Esophagus muscularis mucosa (tissue), 4 donors: ENCODE measurements at regions not wholly inside any gene's neighbourhood (a gene's known extent, or its start where the extent isn't known, plus 50 kb on each side); places are given as distances from the start of the nearest gene placed in this dataset.
A peak's percentile ranks its signal among the peaks of the same experiment; 100 is the strongest.

ENCODE experiments used
- DNase-seq: peaks from one replicate; pipeline ENCODE4 v3.0.0-alpha.2; 2017; ENCODE audit errors: extremely low spot score
- H3K27ac ChIP-seq, 4 donors: fragments of 200-600 bp; sonication (generic); replicated peaks in 1 of 4; 1 replicate in 3 of 4; 2 replicates in 1 of 4; pipeline ENCODE4 v1.5.1; 2016 to 2019; ENCODE audit warnings: mild to moderate bottlenecking in 1 of 4
- H3K27me3 ChIP-seq, 4 donors: fragments of 200-600 bp; sonication (generic); one replicate each; pipeline versions ENCODE4 v1.5.1 to v1.6.0; 2016 to 2019
- H3K36me3 ChIP-seq, 4 donors: fragments of 200-600 bp; sonication (generic); one replicate each; pipeline ENCODE4 v1.5.1; 2016 to 2019
- H3K4me1 ChIP-seq, 4 donors: fragments of 200-600 bp; sonication (generic); one replicate each; pipeline ENCODE4 v1.5.1; 2016 to 2019
- H3K4me3 ChIP-seq, 4 donors: fragments of 200-600 bp; sonication (generic); 1 replicate in 2 of 4; 2 replicates in 2 of 4; pipeline ENCODE4 v1.5.1; 2016 to 2019; ENCODE audit warnings: mild to moderate bottlenecking in 4 of 4, moderate library complexity in 1 of 4
- H3K9me3 ChIP-seq, 4 donors: fragments of 200-600 bp; sonication (generic); 1 replicate in 3 of 4; 2 replicates in 1 of 4; pipeline ENCODE4 v1.5.1; 2016 to 2019
- EP300 ChIP-seq: sonication (generic); formaldehyde crosslinking; IDR thresholded peaks from one replicate; pipeline ENCODE4 v1.6.1; 2017; ENCODE audit warnings: antibody characterized with exemption
- POLR2A ChIP-seq: fragments of 450-650 bp; IDR thresholded peaks from one replicate; pipeline ENCODE4 v1.6.1; 2017; ENCODE audit warnings: antibody characterized with exemption, moderate library complexity, mild to moderate bottlenecking, low read depth
- POLR2AphosphoS5 ChIP-seq, 2 donors: sonication (generic); formaldehyde crosslinking; IDR thresholded peaks; one replicate each; pipeline ENCODE4 v1.6.1; 2017; ENCODE audit warnings: antibody characterized with exemption in 2 of 2
- WGBS: methylation state at CpG from one replicate; pipeline ENCODE4 v1.1.5; 2018; 5-methylcytosine and 5-hydroxymethylcytosine counted together
- intact Hi-C: fragments of 100-400 bp; cut with DNase I; formaldehyde crosslinking; loops from one replicate; pipeline ENCODE4 v1.15.1; 2023
- TF ChIP-seq, protein P1 (sequence below), 3 experiments: fragments of 200-600 bp in 2 of 3; fragments of 450-650 bp in 1 of 3; sonication (generic) in 2 of 3; IDR thresholded peaks; one replicate each; pipeline ENCODE4 v1.5.1; 2017 to 2019; ENCODE audit warnings: antibody characterized with exemption in 3 of 3, mild to moderate bottlenecking in 2 of 3, moderate library complexity in 1 of 3

- intact Hi-C loops, result no loop called here
Measured at GRCh38 chr18:6563896-6564295, 149.2 kb upstream of the L3MBTL4 start.

DNA sequence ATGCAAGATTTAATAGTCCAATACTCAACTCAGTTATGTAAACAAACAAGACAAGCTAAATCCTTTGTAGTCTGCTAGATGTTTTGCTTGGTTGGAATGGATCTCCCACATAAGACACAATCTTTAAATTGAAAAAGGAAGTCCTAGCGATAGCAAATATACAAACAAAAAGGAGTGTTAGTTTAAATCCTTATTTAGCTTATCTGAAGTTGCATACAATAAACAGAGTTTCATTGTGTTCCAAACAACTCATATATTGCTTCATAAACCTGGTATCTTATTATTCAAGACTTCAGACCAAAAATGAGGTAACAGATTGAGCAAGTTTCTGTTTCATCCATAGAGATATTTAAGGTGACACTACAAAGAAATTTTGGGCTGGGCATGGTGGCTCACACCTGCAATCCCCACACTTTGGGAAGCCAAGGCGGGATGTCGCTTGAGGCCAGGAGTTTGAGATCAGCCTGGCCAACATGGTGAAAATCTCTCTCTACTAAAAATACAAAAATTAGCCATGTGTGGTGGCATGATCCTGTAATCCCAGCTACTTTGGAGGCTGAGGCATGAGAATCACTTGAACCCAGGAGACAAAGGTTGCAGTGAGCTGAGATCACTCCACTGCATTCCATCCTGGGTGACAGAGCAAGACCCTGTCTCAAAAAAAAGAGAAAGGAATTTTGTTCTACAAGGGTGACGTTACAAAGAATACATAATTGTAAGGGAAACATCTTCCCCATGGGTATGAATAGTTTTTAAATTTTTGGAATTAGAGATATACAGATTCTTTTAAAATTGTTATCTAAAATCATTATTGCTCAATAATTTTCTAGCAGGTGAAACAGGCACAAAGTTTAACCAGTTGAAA lies 150.5 kb upstream of the L3MBTL4 start:
- Histone ChIP-seq H3K27ac (no peak overlapping the region), H3K36me3 (no peaks in the 10 kb centered on the region), H3K4me3 (no peak overlapping the region), H3K27me3 (no peaks in the 10 kb centered on the region), H3K9me3 (no peaks in the 10 kb centered on the region), H3K4me1 (peaks cover 0 to 4% (median 0%) of the 10 kb centered on the region in 4 donors)
- TF ChIP-seq POLR2A, result no peak
- no peak for TF ChIP-seq POLR2AphosphoS5 (IDR thresholded peaks at IDR 0.05)
- TF ChIP-seq EP300, result no peak
- TF ChIP-seq, protein P1, sequence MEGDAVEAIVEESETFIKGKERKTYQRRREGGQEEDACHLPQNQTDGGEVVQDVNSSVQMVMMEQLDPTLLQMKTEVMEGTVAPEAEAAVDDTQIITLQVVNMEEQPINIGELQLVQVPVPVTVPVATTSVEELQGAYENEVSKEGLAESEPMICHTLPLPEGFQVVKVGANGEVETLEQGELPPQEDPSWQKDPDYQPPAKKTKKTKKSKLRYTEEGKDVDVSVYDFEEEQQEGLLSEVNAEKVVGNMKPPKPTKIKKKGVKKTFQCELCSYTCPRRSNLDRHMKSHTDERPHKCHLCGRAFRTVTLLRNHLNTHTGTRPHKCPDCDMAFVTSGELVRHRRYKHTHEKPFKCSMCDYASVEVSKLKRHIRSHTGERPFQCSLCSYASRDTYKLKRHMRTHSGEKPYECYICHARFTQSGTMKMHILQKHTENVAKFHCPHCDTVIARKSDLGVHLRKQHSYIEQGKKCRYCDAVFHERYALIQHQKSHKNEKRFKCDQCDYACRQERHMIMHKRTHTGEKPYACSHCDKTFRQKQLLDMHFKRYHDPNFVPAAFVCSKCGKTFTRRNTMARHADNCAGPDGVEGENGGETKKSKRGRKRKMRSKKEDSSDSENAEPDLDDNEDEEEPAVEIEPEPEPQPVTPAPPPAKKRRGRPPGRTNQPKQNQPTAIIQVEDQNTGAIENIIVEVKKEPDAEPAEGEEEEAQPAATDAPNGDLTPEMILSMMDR (IDR thresholded peaks at IDR 0.05), result no peak
- DNase-seq, result no peak
- 93% methylated on average over 4 of the region's 4 CpGs for WGBS
- intact Hi-C loops, result no loop called here

More at GRCh38 chr18:6563896-6564295, 149.2 kb upstream of the L3MBTL4 start:
- H3K27me3 ChIP-seq, result no peaks in the 10 kb centered on the region
- WGBS, result 85% methylated on average over 1 of the region's 1 CpG
- H3K36me3 ChIP-seq, result no peaks in the 10 kb centered on the region
- H3K4me1 ChIP-seq, result peaks cover 0 to 4% (median 0%) of the 10 kb centered on the region in 4 donors
- DNase-seq, result no peak
- TF ChIP-seq, protein P1 (IDR thresholded peaks at IDR 0.05), result no peak
- TF ChIP-seq EP300, result no peak
- no peak for TF ChIP-seq POLR2AphosphoS5 (IDR thresholded peaks at IDR 0.05)
- no peak for TF ChIP-seq POLR2A
- H3K4me3 ChIP-seq, result no peak overlapping the region
- H3K27ac ChIP-seq, result no peak overlapping the region
- no peaks in the 10 kb centered on the region for H3K9me3 ChIP-seq

DNA sequence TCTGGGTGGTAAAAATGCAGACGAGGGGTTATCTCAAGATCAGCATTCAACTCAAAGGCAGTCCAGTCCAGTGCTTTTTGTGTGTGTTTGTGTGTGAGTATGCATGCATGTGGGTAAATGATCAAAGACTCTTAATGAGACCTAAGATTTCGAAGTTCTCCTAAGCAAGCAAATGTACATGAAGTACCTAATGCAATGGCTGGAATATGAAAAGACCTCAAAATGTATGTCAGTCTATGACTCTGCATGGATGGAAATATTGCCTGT lies 151.0 kb upstream of the L3MBTL4 start:
- no peak for TF ChIP-seq EP300
- no peaks in the 10 kb centered on the region for H3K27me3 ChIP-seq
- peaks cover 0 to 4% (median 0%) of the 10 kb centered on the region in 4 donors for H3K4me1 ChIP-seq
- intact Hi-C loops, result no loop called here
- WGBS, result 89% methylated on average over 2 of the region's 2 CpGs
- H3K27ac ChIP-seq, result no peak overlapping the region
- DNase-seq, result no peak
- no peak overlapping the region for H3K4me3 ChIP-seq
- no peaks in the 10 kb centered on the region for H3K9me3 ChIP-seq
- H3K36me3 ChIP-seq, result no peaks in the 10 kb centered on the region

- TF ChIP-seq EP300 (no peak), POLR2A (no peak)
- TF ChIP-seq, protein P1 (IDR thresholded peaks at IDR 0.05), result no peak
- DNase-seq, result peak; percentile 53
- Histone ChIP-seq H3K36me3 (no peaks in the 10 kb centered on the region), H3K27me3 (no peaks in the 10 kb centered on the region), H3K4me3 (no peak overlapping the region), H3K27ac (no peak overlapping the region), H3K4me1 (no peaks in the 10 kb centered on the region), H3K9me3 (no peaks in the 10 kb centered on the region)
- WGBS, result 75% methylated on average over 3 of the region's 3 CpGs
- intact Hi-C loops, result no loop called here
Measured at GRCh38 chr18:6566338-6566911, 151.7 kb upstream of the L3MBTL4 start.

- no peak overlapping the region for H3K27ac ChIP-seq
- WGBS, result 55% methylated on average over 2 of the region's 2 CpGs
- TF ChIP-seq EP300, result no peak
- TF ChIP-seq, protein P1 (IDR thresholded peaks at IDR 0.05), result no peak
- TF ChIP-seq POLR2A, result no peak
- TF ChIP-seq POLR2AphosphoS5 (IDR thresholded peaks at IDR 0.05), result no peak
- H3K9me3 ChIP-seq, result no peaks in the 10 kb centered on the region
- H3K4me1 ChIP-seq, result no peaks in the 10 kb centered on the region
- no peaks in the 10 kb centered on the region for H3K36me3 ChIP-seq
- DNase-seq, result peak; percentile 74
- H3K4me3 ChIP-seq, result no peak overlapping the region
- no peaks in the 10 kb centered on the region for H3K27me3 ChIP-seq
- intact Hi-C loops, result no loop called here
Measured at GRCh38 chr18:6569813-6570212, 155.1 kb upstream of the L3MBTL4 start.
